DND-41 (cell line): ENCODE measurements at regions not wholly inside any gene's neighbourhood (a gene's known extent, or its start where the extent isn't known, plus 50 kb on each side); places are given as distances from the start of the nearest gene placed in this dataset.

Experiments used
- ATAC-seq: fragments of 200-7000 bp; cut with Tn5 transposase; 3 replicates; pipeline ENCODE4 v1.9.1; 2021; ENCODE audit warnings: low read depth; ENCODE audit not compliant: insufficient read depth
- DNase-seq: peaks from one replicate; pipeline ENCODE4 v3.0.0-alpha.2; 2020
- H2AFZ ChIP-seq: 2 replicates; pipeline ENCODE4 v1.6.0; 2012; ENCODE audit warnings: low read depth, low read length
- H3K27ac ChIP-seq: 2 replicates; pipeline ENCODE4 v1.5.1; 2012; ENCODE audit warnings: low read length, inconsistent platforms
- H3K27me3 ChIP-seq: fragments of 200-600 bp; sonication (generic); 2 replicates; pipeline ENCODE4 v1.6.0; 2012; ENCODE audit warnings: low read length, mild to moderate bottlenecking, inconsistent platforms; ENCODE audit not compliant: insufficient read depth, poor library complexity
- H3K36me3 ChIP-seq: 2 replicates; pipeline ENCODE4 v1.5.1; 2012; ENCODE audit warnings: low read length, inconsistent platforms; ENCODE audit not compliant: insufficient read depth
- H3K4me1 ChIP-seq: 2 replicates; pipeline ENCODE4 v1.5.1; 2012; ENCODE audit warnings: mild to moderate bottlenecking, low read length; ENCODE audit not compliant: insufficient read depth
- H3K4me2 ChIP-seq: 2 replicates; pipeline ENCODE4 v1.6.0; 2012; ENCODE audit warnings: mild to moderate bottlenecking, moderate library complexity, low read length, inconsistent platforms; ENCODE audit not compliant: insufficient read depth
- H3K4me3 ChIP-seq, 2 experiments: fragments of 200-600 bp in 1 of 2; shearing (Covaris generic) in 1 of 2; 2 replicates each; pipeline ENCODE4 v1.5.1; 2012 to 2016; ENCODE audit warnings: inconsistent platforms in 2 of 2, low read length in 2 of 2, mild to moderate bottlenecking in 2 of 2, low read depth in 1 of 2, moderate library complexity in 1 of 2
- H3K79me2 ChIP-seq: 2 replicates; pipeline ENCODE4 v1.6.0; 2012; ENCODE audit warnings: low read length, inconsistent platforms; ENCODE audit not compliant: insufficient read depth
- H3K9ac ChIP-seq: 2 replicates; pipeline ENCODE4 v1.6.0; 2012; ENCODE audit warnings: low read depth, mild to moderate bottlenecking, inconsistent platforms, low read length, moderate library complexity
- H3K9me3 ChIP-seq: 2 replicates; pipeline ENCODE4 v1.5.1; 2012; ENCODE audit warnings: low read length, moderate library complexity, mild to moderate bottlenecking, inconsistent platforms; ENCODE audit not compliant: insufficient read depth, severe bottlenecking
- H4K20me1 ChIP-seq: 2 replicates; pipeline ENCODE4 v1.6.0; 2012; ENCODE audit warnings: low read length; ENCODE audit not compliant: insufficient read depth
- EZH2 ChIP-seq: IDR thresholded peaks from 3 replicates; pipeline ENCODE4 v1.6.1; 2012; ENCODE audit warnings: borderline replicate concordance, low read depth, mild to moderate bottlenecking, moderate library complexity, low read length, inconsistent platforms; ENCODE audit not compliant: severe bottlenecking
- TF ChIP-seq, protein P1 (sequence below): IDR thresholded peaks from 2 replicates; pipeline ENCODE4 v1.5.1; 2012; ENCODE audit warnings: borderline replicate concordance, low read length, moderate library complexity, mild to moderate bottlenecking; ENCODE audit not compliant: poor library complexity, severe bottlenecking; ENCODE audit errors: extremely low read depth

DNA sequence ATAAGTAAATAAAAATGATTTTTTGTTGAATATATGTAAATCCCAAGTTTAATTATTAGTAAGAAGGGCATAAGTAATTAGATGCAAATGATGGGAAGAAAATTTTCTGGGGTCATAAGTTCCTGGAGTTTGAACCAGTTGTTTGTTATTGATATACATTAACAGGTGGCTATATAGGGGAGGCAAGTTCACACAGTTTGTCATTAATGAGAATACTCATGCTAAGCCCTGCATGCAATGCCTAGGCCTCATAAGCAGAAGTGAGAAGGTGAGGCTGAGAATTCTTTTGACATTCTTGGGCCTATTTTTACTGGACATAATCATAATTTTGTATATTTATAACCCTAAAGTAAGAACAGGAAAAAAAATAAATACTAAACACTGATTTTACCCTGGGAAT is 1210.7 kb upstream of the PCDH9 start:
- H3K9me3 ChIP-seq, result no peaks in the 10 kb centered on the region
- TF ChIP-seq, protein P1, sequence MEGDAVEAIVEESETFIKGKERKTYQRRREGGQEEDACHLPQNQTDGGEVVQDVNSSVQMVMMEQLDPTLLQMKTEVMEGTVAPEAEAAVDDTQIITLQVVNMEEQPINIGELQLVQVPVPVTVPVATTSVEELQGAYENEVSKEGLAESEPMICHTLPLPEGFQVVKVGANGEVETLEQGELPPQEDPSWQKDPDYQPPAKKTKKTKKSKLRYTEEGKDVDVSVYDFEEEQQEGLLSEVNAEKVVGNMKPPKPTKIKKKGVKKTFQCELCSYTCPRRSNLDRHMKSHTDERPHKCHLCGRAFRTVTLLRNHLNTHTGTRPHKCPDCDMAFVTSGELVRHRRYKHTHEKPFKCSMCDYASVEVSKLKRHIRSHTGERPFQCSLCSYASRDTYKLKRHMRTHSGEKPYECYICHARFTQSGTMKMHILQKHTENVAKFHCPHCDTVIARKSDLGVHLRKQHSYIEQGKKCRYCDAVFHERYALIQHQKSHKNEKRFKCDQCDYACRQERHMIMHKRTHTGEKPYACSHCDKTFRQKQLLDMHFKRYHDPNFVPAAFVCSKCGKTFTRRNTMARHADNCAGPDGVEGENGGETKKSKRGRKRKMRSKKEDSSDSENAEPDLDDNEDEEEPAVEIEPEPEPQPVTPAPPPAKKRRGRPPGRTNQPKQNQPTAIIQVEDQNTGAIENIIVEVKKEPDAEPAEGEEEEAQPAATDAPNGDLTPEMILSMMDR, result no peak
- TF ChIP-seq EZH2, result no peak
- no peaks in the 10 kb centered on the region for H3K4me1 ChIP-seq
- H3K4me3 ChIP-seq, result no peak overlapping the region
- no peak overlapping the region for H3K9ac ChIP-seq
- no peaks in the 10 kb centered on the region for H4K20me1 ChIP-seq
- no peak for ATAC-seq
- H3K4me2 ChIP-seq, result no peak overlapping the region
- H3K36me3 ChIP-seq, result no peaks in the 10 kb centered on the region
- H3K27me3 ChIP-seq, result no peaks in the 10 kb centered on the region
- no peak for DNase-seq
- no peak overlapping the region for H3K27ac ChIP-seq
- no peak overlapping the region for H2AFZ ChIP-seq
- no peaks in the 10 kb centered on the region for H3K79me2 ChIP-seq

GRCh38 chr13:68439817-68440216 is 1209.7 kb upstream of the PCDH9 start:
- Histone ChIP-seq H3K36me3 (no peaks in the 10 kb centered on the region), H3K27me3 (no peaks in the 10 kb centered on the region), H2AFZ (no peak overlapping the region), H4K20me1 (no peaks in the 10 kb centered on the region), H3K4me1 (no peaks in the 10 kb centered on the region), H3K27ac (no peak overlapping the region), H3K79me2 (no peaks in the 10 kb centered on the region), H3K4me2 (no peak overlapping the region), H3K9ac (no peak overlapping the region), H3K4me3 (no peak overlapping the region), H3K9me3 (no peaks in the 10 kb centered on the region)
- DNase-seq (no peak), ATAC-seq (no peak)
- TF ChIP-seq EZH2, result no peak
- TF ChIP-seq, protein P1, result no peak

GRCh38 chr13:68428292-68428691 is 1198.2 kb upstream of the PCDH9 start:
- H3K79me2 ChIP-seq, result no peaks in the 10 kb centered on the region
- H3K36me3 ChIP-seq, result no peaks in the 10 kb centered on the region
- no peak overlapping the region for H3K4me3 ChIP-seq
- H3K27me3 ChIP-seq, result no peaks in the 10 kb centered on the region
- ATAC-seq (no peak), DNase-seq (no peak)
- no peaks in the 10 kb centered on the region for H3K9me3 ChIP-seq
- H4K20me1 ChIP-seq, result no peaks in the 10 kb centered on the region
- H2AFZ ChIP-seq, result no peak overlapping the region
- no peak overlapping the region for H3K4me2 ChIP-seq
- H3K9ac ChIP-seq, result no peak overlapping the region
- H3K27ac ChIP-seq, result no peak overlapping the region
- no peaks in the 10 kb centered on the region for H3K4me1 ChIP-seq
- TF ChIP-seq EZH2, result no peak
- TF ChIP-seq, protein P1, result no peak

GRCh38 chr13:68417801-68418200 is 1187.7 kb upstream of the PCDH9 start:
- Histone ChIP-seq H3K4me1 (no peaks in the 10 kb centered on the region), H3K79me2 (no peaks in the 10 kb centered on the region), H3K9ac (no peak overlapping the region), H3K27ac (no peak overlapping the region), H3K36me3 (no peaks in the 10 kb centered on the region), H3K27me3 (no peaks in the 10 kb centered on the region), H3K4me3 (no peak overlapping the region), H3K4me2 (no peak overlapping the region), H2AFZ (no peak overlapping the region), H3K9me3 (no peaks in the 10 kb centered on the region), H4K20me1 (no peaks in the 10 kb centered on the region)
- TF ChIP-seq, protein P1, result no peak
- TF ChIP-seq EZH2, result no peak
- no peak for DNase-seq
- ATAC-seq, result no peak
